Hepatocyte (in vitro differentiated cells): ENCODE measurements at regions not wholly inside any gene's neighbourhood (a gene's known extent, or its start where the extent isn't known, plus 50 kb on each side); places are given as distances from the start of the nearest gene placed in this dataset.

ENCODE experiments used
- CTCF ChIP-seq: fragments of 200-600 bp; sonication (generic); IDR thresholded peaks from 2 replicates; pipeline ENCODE4 v1.5.1; 2016; ENCODE audit warnings: antibody characterized with exemption, mild to moderate bottlenecking; ENCODE audit not compliant: poor library complexity
- EZH2 ChIP-seq: fragments of 200-600 bp; sonication (generic); IDR thresholded peaks from 2 replicates; pipeline ENCODE4 v1.6.1; 2016; ENCODE audit warnings: antibody characterized with exemption, mild to moderate bottlenecking, borderline replicate concordance
- EZH2phosphoT487 ChIP-seq: fragments of 200-600 bp; sonication (generic); IDR thresholded peaks from one replicate; pipeline ENCODE4 v1.6.1; 2018; ENCODE audit warnings: antibody characterized with exemption, mild to moderate bottlenecking, low read depth, moderate library complexity; ENCODE audit not compliant: unreplicated experiment, severe bottlenecking

- TF ChIP-seq CTCF (no peak), EZH2 (no peak), EZH2phosphoT487 (no peak)
Observed at GRCh38 chr16:5903153-5903552, 805.6 kb upstream of the EEF2KMT start.
